ENCODE measurements at regions not wholly inside any gene's neighbourhood (a gene's known extent, or its start where the extent isn't known, plus 50 kb on each side); places are given as distances from the start of the nearest gene placed in this dataset.

GRCh38 chr6:88538840-88539239 lies 372.7 kb upstream of the CNR1 start:
- H3K27ac ChIP-seq (replicated peaks), result no peak overlapping the region
- TF ChIP-seq GABPA (IDR thresholded peaks at IDR 0.05; ENCODE audit: low read depth), result no peak
- TF ChIP-seq SPI1 (IDR thresholded peaks at IDR 0.05; ENCODE audit: borderline replicate concordance, low read depth), result no peak
- no peak for TF ChIP-seq CTCF (IDR thresholded peaks at IDR 0.05; ENCODE audit: insufficient read depth, low read length)
- TF ChIP-seq, protein P1, sequence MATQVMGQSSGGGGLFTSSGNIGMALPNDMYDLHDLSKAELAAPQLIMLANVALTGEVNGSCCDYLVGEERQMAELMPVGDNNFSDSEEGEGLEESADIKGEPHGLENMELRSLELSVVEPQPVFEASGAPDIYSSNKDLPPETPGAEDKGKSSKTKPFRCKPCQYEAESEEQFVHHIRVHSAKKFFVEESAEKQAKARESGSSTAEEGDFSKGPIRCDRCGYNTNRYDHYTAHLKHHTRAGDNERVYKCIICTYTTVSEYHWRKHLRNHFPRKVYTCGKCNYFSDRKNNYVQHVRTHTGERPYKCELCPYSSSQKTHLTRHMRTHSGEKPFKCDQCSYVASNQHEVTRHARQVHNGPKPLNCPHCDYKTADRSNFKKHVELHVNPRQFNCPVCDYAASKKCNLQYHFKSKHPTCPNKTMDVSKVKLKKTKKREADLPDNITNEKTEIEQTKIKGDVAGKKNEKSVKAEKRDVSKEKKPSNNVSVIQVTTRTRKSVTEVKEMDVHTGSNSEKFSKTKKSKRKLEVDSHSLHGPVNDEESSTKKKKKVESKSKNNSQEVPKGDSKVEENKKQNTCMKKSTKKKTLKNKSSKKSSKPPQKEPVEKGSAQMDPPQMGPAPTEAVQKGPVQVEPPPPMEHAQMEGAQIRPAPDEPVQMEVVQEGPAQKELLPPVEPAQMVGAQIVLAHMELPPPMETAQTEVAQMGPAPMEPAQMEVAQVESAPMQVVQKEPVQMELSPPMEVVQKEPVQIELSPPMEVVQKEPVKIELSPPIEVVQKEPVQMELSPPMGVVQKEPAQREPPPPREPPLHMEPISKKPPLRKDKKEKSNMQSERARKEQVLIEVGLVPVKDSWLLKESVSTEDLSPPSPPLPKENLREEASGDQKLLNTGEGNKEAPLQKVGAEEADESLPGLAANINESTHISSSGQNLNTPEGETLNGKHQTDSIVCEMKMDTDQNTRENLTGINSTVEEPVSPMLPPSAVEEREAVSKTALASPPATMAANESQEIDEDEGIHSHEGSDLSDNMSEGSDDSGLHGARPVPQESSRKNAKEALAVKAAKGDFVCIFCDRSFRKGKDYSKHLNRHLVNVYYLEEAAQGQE (IDR thresholded peaks at IDR 0.05; ENCODE audit: insufficient replicate concordance, low read depth), result no peak
- TF ChIP-seq POLR2AphosphoS5 (IDR thresholded peaks at IDR 0.05; ENCODE audit: low read depth), result no peak
- no peak overlapping the region for H3K4me3 ChIP-seq (replicated peaks; ENCODE audit: insufficient read depth, low read length)
- H3K27me3 ChIP-seq (ENCODE audit: insufficient read depth, poor library complexity, severe bottlenecking), result no peaks in the 10 kb centered on the region
- no peak for DNase-seq (ENCODE audit: low read depth in 1 of 2, low spot score in 1 of 2)

- H3K27me3 ChIP-seq (ENCODE audit: insufficient read depth, poor library complexity, severe bottlenecking), result no peaks in the 10 kb centered on the region
- TF ChIP-seq CTCF (IDR thresholded peaks at IDR 0.05; ENCODE audit: insufficient read depth, low read length) (no peak), GABPA (IDR thresholded peaks at IDR 0.05; ENCODE audit: low read depth) (no peak), POLR2AphosphoS5 (IDR thresholded peaks at IDR 0.05; ENCODE audit: low read depth) (no peak), SPI1 (IDR thresholded peaks at IDR 0.05; ENCODE audit: borderline replicate concordance, low read depth) (peak; percentile 33; the same call in 1 of the 2 replicates)
- TF ChIP-seq, protein P1 (IDR thresholded peaks at IDR 0.05; ENCODE audit: insufficient replicate concordance, low read depth), result peak; percentile 99
- peak in 1 of 2 experiments; percentile 31 for DNase-seq (ENCODE audit: low read depth in 1 of 2, low spot score in 1 of 2)
- H3K4me3 ChIP-seq (replicated peaks; ENCODE audit: insufficient read depth, low read length), result no peak overlapping the region
- no peak overlapping the region for H3K27ac ChIP-seq (replicated peaks)
These were observed 372.1 kb upstream of the CNR1 start for GRCh38 chr6:88538130-88538706.

DNA sequence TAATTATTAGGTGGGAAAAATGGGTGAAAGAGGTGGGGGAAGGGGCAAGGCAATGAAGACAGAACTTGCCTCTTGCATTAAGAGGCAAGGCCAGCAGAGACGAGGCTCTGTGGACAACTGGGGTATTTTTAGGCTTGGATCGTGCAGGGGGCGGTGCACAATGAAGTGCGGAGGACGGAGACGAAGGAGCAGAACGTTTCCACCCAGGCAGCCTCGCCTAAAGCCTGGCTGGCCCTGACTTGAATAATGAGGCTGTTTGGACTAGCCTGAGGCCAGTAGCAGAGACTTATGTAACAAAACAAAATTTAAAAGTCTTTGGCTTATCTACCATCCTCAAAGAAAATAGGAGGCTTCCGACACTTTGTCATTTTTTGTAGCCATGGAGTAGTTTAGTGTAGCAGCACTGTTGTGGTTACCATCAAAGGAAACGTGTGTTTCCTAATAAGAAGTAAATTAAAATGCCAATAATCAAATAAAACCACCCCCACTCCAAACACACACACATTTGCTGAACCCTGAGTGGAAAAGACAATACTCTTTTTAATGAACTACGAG lies 370.0 kb upstream of the CNR1 start:
- TF ChIP-seq POLR2AphosphoS5 (IDR thresholded peaks at IDR 0.05; ENCODE audit: low read depth) (no peak), GABPA (IDR thresholded peaks at IDR 0.05; ENCODE audit: low read depth) (no peak), SPI1 (IDR thresholded peaks at IDR 0.05; ENCODE audit: borderline replicate concordance, low read depth) (no peak), CTCF (IDR thresholded peaks at IDR 0.05; ENCODE audit: insufficient read depth, low read length) (no peak)
- TF ChIP-seq, protein P1 (IDR thresholded peaks at IDR 0.05; ENCODE audit: insufficient replicate concordance, low read depth), result no peak
- Histone ChIP-seq H3K27me3 (ENCODE audit: insufficient read depth, poor library complexity, severe bottlenecking) (no peaks in the 10 kb centered on the region), H3K4me3 (replicated peaks; ENCODE audit: insufficient read depth, low read length) (no peak overlapping the region), H3K27ac (replicated peaks) (no peak overlapping the region)
- no peak for DNase-seq (ENCODE audit: low read depth in 1 of 2, low spot score in 1 of 2)
